B cell (primary cell): ENCODE measurements at regions not wholly inside any gene's neighbourhood (a gene's known extent, or its start where the extent isn't known, plus 50 kb on each side); places are given as distances from the start of the nearest gene placed in this dataset.

Experiments
- ATAC-seq: fragments of 200-7000 bp; cut with Tn5 transposase; one replicate; pipeline ENCODE4 v1.10.0; 2021; ENCODE audit warnings: low read depth, mild to moderate bottlenecking, moderate number of reproducible peaks, moderate library complexity
- CTCF ChIA-PET: fragments of 350-600 bp; sonication (Branson Sonifier 250); formaldehyde crosslinking; loops from one replicate; lab custom pipeline; 2021; ENCODE audit warnings: antibody characterized with exemption, inconsistent platforms; lab: Charles Lee
- POLR2A ChIA-PET: fragments of 350-600 bp; sonication (Branson Sonifier 250); formaldehyde crosslinking; loops from one replicate; lab custom pipeline; 2021; ENCODE audit warnings: antibody characterized with exemption; lab: Charles Lee
- DNase-seq: peaks from one replicate; pipeline ENCODE4 v3.0.0; 2013
- H2AFZ ChIP-seq: 2 replicates; pipeline ENCODE4 v1.6.1; 2012; ENCODE audit warnings: mild to moderate bottlenecking, low read depth, low read length; ENCODE audit not compliant: insufficient read depth, poor library complexity, severe bottlenecking
- H3K27ac ChIP-seq, 2 donors: 1 replicate in 1 of 2; 2 replicates in 1 of 2; pipeline ENCODE4 v1.5.1; 2012 to 2013; ENCODE audit warnings: low read length in 2 of 2, mild to moderate bottlenecking in 2 of 2, moderate library complexity in 1 of 2
- H3K27me3 ChIP-seq, 4 experiments: fragments of 200-600 bp in 1 of 4; sonication (generic) in 1 of 4; replicated peaks in 1 of 4; 1 replicate in 2 of 4; 2 replicates in 2 of 4; pipeline versions ENCODE4 v1.6.1 to v1.7.0; 2013 to 2016; ENCODE audit warnings: low read length in 3 of 4, mild to moderate bottlenecking in 2 of 4, mixed read lengths in 1 of 4, moderate library complexity in 1 of 4; ENCODE audit not compliant: insufficient read depth in 4 of 4, control insufficient read depth in 3 of 4; ENCODE audit errors: control extremely low read depth in 1 of 4
- H3K36me3 ChIP-seq, 2 experiments: replicated peaks in 1 of 2; 1 replicate in 1 of 2; 2 replicates in 1 of 2; pipeline versions ENCODE4 v1.6.1 to v1.7.1; 2013; ENCODE audit warnings: low read length in 1 of 2; ENCODE audit not compliant: insufficient read depth in 2 of 2, control insufficient read depth in 1 of 2; ENCODE audit errors: control extremely low read depth in 1 of 2, extremely low read depth in 1 of 2
- H3K4me1 ChIP-seq, 2 donors: fragments of 200-600 bp in 1 of 2; sonication (generic) in 1 of 2; 1 replicate in 1 of 2; 2 replicates in 1 of 2; pipeline versions ENCODE4 v1.5.1 to v1.6.1; 2013 to 2017; ENCODE audit warnings: low read length in 2 of 2; ENCODE audit not compliant: control insufficient read depth in 2 of 2, insufficient read depth in 2 of 2
- H3K4me2 ChIP-seq: replicated peaks from 2 replicates; pipeline ENCODE3; 2012; ENCODE audit warnings: mild to moderate bottlenecking, low read depth, low read length; ENCODE audit not compliant: poor library complexity, severe bottlenecking
- H3K4me3 ChIP-seq, 5 experiments: fragments of 200-600 bp in 1 of 5; sonication (generic) in 1 of 5; 1 replicate in 3 of 5; 2 replicates in 2 of 5; pipeline versions ENCODE4 v1.5.1 to v1.7.0; 2011 to 2016; ENCODE audit warnings: low read length in 4 of 5, mild to moderate bottlenecking in 4 of 5, low read depth in 2 of 5, control low read depth in 1 of 5, moderate library complexity in 1 of 5; ENCODE audit not compliant: insufficient read depth in 1 of 5; ENCODE audit errors: control extremely low read depth in 1 of 5, extremely low read depth in 1 of 5
- H3K79me2 ChIP-seq: fragments of 200-600 bp; sonication (generic); one replicate; pipeline ENCODE4 v1.6.0; 2016; ENCODE audit warnings: low read length; ENCODE audit not compliant: control insufficient read depth, insufficient read depth
- H3K9ac ChIP-seq: fragments of 200-600 bp; sonication (generic); 2 replicates; pipeline ENCODE4 v1.6.1; 2017; ENCODE audit warnings: mild to moderate bottlenecking, low read length, moderate library complexity
- H3K9me3 ChIP-seq, 3 donors: one replicate each; pipeline versions ENCODE4 v1.6.1 to v1.7.1; 2013; ENCODE audit warnings: low read length in 2 of 3; ENCODE audit not compliant: control insufficient read depth in 2 of 3, insufficient read depth in 1 of 3; ENCODE audit errors: control extremely low read depth in 1 of 3
- H4K20me1 ChIP-seq: 2 replicates; pipeline ENCODE4 v1.6.0; 2012; ENCODE audit warnings: mild to moderate bottlenecking, low read length; ENCODE audit not compliant: insufficient read depth, control insufficient read depth, poor library complexity, severe bottlenecking
- H3K27ac Mint-ChIP-seq: one replicate; pipeline ENCODE4 v1.8.0; 2021; ENCODE audit warnings: mixed read lengths
- H3K27me3 Mint-ChIP-seq: one replicate; pipeline ENCODE4 v1.8.0; 2021; ENCODE audit warnings: mixed read lengths
- H3K4me1 Mint-ChIP-seq: one replicate; pipeline ENCODE4 v1.8.0; 2021; ENCODE audit warnings: mixed read lengths
- H3K4me3 Mint-ChIP-seq: one replicate; pipeline ENCODE4 v1.8.0; 2021; ENCODE audit warnings: mixed read lengths
- H3K9me3 Mint-ChIP-seq: one replicate; pipeline ENCODE4 v1.8.0; 2022; ENCODE audit warnings: mixed read lengths; ENCODE audit not compliant: insufficient read depth
- EZH2 ChIP-seq: IDR thresholded peaks from 2 replicates; pipeline ENCODE4 v1.6.1; 2012; ENCODE audit warnings: borderline replicate concordance, low read depth, mild to moderate bottlenecking, moderate library complexity, low read length; ENCODE audit not compliant: insufficient read depth, poor library complexity, severe bottlenecking
- WGBS: methylation state at CpG from one replicate; pipeline ENCODE4 v1.1.5; 2013; ENCODE audit warnings: missing lambda C conversion rate; ENCODE audit not compliant: insufficient coverage; 5-methylcytosine and 5-hydroxymethylcytosine counted together
- intact Hi-C: fragments of 100-400 bp; cut with micrococcal nuclease; formaldehyde crosslinking; loops from one replicate; pipeline ENCODE4 v1.10.0; 2022
- TF ChIP-seq, protein P1 (sequence below): fragments of 200-600 bp; IDR thresholded peaks from one replicate; pipeline ENCODE4 v1.8.0; 2022; ENCODE audit warnings: antibody characterized with exemption, mild to moderate bottlenecking

GRCh38 chr7:18407385-18407784 is 88.2 kb upstream of the HDAC9 start:
- Histone ChIP-seq H3K36me3 (peaks cover 3 to 4% of the 10 kb centered on the region in 2 experiments), H3K9ac (no peak overlapping the region), H3K27me3 (no peaks in the 10 kb centered on the region), H4K20me1 (peaks cover 3% of the 10 kb centered on the region), H3K9me3 (no peaks in the 10 kb centered on the region), H3K4me2 (no peak overlapping the region), H3K4me3 (no peak overlapping the region), H3K79me2 (peaks cover 53% of the 10 kb centered on the region), H2AFZ (no peak overlapping the region), H3K4me1 (peaks cover 10 to 15% of the 10 kb centered on the region in 2 donors), H3K27ac (no peak overlapping the region)
- intact Hi-C loops: no loop called here
- H3K27me3 Mint-ChIP-seq: no peaks in the 10 kb centered on the region
- ATAC-seq: no peak
- CTCF ChIA-PET: interaction anchor here (4.3 kb wide), 1 partner anchor 55 kb away, joined by 13 read pairs; no protein-coding TSS in a partner anchor
- WGBS: 71% methylated on average over 1 of the region's 4 CpGs
- no peak for DNase-seq
- H3K4me3 Mint-ChIP-seq: no peak overlapping the region
- H3K9me3 Mint-ChIP-seq: no peaks in the 10 kb centered on the region
- TF ChIP-seq, protein P1, sequence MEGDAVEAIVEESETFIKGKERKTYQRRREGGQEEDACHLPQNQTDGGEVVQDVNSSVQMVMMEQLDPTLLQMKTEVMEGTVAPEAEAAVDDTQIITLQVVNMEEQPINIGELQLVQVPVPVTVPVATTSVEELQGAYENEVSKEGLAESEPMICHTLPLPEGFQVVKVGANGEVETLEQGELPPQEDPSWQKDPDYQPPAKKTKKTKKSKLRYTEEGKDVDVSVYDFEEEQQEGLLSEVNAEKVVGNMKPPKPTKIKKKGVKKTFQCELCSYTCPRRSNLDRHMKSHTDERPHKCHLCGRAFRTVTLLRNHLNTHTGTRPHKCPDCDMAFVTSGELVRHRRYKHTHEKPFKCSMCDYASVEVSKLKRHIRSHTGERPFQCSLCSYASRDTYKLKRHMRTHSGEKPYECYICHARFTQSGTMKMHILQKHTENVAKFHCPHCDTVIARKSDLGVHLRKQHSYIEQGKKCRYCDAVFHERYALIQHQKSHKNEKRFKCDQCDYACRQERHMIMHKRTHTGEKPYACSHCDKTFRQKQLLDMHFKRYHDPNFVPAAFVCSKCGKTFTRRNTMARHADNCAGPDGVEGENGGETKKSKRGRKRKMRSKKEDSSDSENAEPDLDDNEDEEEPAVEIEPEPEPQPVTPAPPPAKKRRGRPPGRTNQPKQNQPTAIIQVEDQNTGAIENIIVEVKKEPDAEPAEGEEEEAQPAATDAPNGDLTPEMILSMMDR: no peak
- TF ChIP-seq EZH2: no peak
- H3K27ac Mint-ChIP-seq: no peak overlapping the region
- POLR2A ChIA-PET: no interaction called here
- H3K4me1 Mint-ChIP-seq: peaks cover 22% of the 10 kb centered on the region

DNA sequence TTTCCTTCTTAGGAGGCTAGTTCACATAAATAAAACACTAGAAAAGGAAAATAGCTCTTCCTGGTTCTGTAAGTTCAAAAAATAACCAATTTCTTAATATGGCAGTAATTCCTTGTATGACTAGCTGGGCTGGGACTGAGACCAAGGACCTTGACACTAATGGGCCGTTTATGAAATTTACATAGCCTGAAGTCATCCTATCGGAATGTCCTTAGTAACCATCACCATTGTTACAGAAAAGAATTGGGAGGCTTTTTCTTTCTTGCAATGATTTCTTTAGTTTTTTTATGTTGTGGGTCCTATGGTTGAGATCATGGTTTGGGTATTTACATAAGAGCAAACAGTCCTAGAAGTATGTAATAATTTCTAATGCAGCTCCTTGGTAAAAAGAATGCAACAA is 87.1 kb upstream of the HDAC9 start:
- H3K79me2 ChIP-seq: peaks cover 47% of the 10 kb centered on the region
- POLR2A ChIA-PET: no interaction called here
- H3K4me1 Mint-ChIP-seq: peaks cover 17% of the 10 kb centered on the region

More for the DNA sequence above, 87.1 kb upstream of the HDAC9 start:
- H3K27ac Mint-ChIP-seq: no peak overlapping the region
- TF ChIP-seq, protein P1: no peak
- TF ChIP-seq EZH2: no peak
- no peaks in the 10 kb centered on the region for H3K9me3 Mint-ChIP-seq
- ATAC-seq (no peak), DNase-seq (no peak)
- no peak overlapping the region for H3K4me3 ChIP-seq
- intact Hi-C loops: no loop called here
- H3K36me3 ChIP-seq: peaks cover 3 to 4% of the 10 kb centered on the region in 2 experiments
- H3K4me1 ChIP-seq: peaks cover 5 to 10% of the 10 kb centered on the region in 2 donors
- CTCF ChIA-PET: no interaction called here
- H3K4me2 ChIP-seq: no peak overlapping the region
- no peaks in the 10 kb centered on the region for H3K27me3 Mint-ChIP-seq
- no CpG with 5 or more reads among the region's 2 CpGs for WGBS
- H4K20me1 ChIP-seq: peaks cover 3% of the 10 kb centered on the region
- H3K9ac ChIP-seq: no peak overlapping the region
- H3K27ac ChIP-seq: no peak overlapping the region
- H2AFZ ChIP-seq: no peak overlapping the region
- no peaks in the 10 kb centered on the region for H3K9me3 ChIP-seq
- no peaks in the 10 kb centered on the region for H3K27me3 ChIP-seq
- H3K4me3 Mint-ChIP-seq: no peak overlapping the region
